ENCODE measurements at regions not wholly inside any gene's neighbourhood (a gene's known extent, or its start where the extent isn't known, plus 50 kb on each side); places are given as distances from the start of the nearest gene placed in this dataset.
"Not testable (repeated sequence)": the region's sequence is repeated elsewhere in the genome, so short reads cannot be mapped to it uniquely, and the experiment has no call there.

DNA sequence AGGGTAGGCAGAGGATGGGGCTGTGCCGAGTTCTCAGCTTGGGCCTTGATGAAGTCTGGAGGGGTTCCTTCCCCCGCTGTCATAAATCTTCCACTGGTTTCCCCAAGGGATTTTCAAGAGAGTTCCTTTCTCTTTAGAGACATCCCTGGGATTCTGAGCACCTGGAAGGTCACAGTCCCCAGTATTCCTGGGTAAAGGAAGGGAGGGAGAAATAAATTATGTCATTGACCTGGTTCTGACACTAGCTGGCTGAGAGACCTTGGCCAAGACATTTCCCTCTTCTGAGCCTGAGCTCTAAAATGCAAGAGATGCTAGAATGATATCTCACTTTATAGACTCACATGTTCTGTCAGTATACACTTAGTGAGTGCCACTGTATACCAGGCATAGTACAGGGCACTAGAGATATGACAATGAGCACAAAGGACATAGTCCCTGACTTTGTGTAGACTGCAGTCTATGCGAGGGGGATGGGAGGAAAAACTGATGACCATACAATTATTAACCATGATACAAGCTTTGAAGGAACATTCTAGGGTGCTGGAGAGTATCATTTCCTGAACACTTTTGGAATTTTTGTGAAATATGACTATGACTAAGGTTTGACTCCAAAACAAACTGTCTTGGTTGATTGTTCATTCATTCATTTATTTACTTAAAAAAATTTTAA is 165.8 kb upstream of the JUN start:
- Mint-ChIP-seq H3K4me1 (ENCODE audit: low read depth, unreplicated experiment) (peaks cover 6% of the 10 kb centered on the region), H3K9me3 (ENCODE audit: low read depth, unreplicated experiment) (peaks cover 2% of the 10 kb centered on the region), H3K27me3 (ENCODE audit: unreplicated experiment) (no peaks in the 10 kb centered on the region), H3K4me3 (ENCODE audit: low read depth, unreplicated experiment) (no peak overlapping the region), H3K27ac (ENCODE audit: unreplicated experiment) (no peak overlapping the region), H3K36me3 (ENCODE audit: insufficient read depth, unreplicated experiment) (no peaks in the 10 kb centered on the region)
- CTCF ChIA-PET = no interaction called here
- DNase-seq = no peak
- BruUV-seq (replicated peaks) = no TSS peak
- TF ChIP-seq, protein P1, sequence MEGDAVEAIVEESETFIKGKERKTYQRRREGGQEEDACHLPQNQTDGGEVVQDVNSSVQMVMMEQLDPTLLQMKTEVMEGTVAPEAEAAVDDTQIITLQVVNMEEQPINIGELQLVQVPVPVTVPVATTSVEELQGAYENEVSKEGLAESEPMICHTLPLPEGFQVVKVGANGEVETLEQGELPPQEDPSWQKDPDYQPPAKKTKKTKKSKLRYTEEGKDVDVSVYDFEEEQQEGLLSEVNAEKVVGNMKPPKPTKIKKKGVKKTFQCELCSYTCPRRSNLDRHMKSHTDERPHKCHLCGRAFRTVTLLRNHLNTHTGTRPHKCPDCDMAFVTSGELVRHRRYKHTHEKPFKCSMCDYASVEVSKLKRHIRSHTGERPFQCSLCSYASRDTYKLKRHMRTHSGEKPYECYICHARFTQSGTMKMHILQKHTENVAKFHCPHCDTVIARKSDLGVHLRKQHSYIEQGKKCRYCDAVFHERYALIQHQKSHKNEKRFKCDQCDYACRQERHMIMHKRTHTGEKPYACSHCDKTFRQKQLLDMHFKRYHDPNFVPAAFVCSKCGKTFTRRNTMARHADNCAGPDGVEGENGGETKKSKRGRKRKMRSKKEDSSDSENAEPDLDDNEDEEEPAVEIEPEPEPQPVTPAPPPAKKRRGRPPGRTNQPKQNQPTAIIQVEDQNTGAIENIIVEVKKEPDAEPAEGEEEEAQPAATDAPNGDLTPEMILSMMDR (IDR thresholded peaks at IDR 0.05; ENCODE audit: unreplicated experiment) = no peak
- intact Hi-C loops (cut with micrococcal nuclease; ENCODE audit: unreplicated experiment) = no loop called here

DNA sequence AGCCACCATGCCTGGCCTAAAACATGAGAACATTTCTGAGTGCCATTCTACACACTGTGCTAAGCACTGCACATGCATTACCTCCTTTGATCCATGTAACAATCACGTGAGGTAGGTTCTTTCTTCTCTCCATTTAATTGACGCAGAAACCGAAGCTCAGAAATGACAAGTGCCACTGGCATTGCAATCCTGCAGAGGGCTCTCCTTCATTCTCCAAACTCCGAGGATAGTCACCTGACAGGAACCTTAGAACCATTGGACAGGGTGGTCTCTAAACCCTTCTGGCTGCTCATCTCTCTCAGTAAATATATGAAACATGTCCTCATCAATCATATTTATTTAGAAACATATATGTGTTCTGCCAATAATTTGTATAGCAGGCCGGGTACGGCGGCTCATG is 167.1 kb upstream of the JUN start:
- DNase-seq = no peak
- H3K27ac Mint-ChIP-seq (ENCODE audit: unreplicated experiment) = no peak overlapping the region
- H3K4me3 Mint-ChIP-seq (ENCODE audit: low read depth, unreplicated experiment) = no peak overlapping the region
- H3K36me3 Mint-ChIP-seq (ENCODE audit: insufficient read depth, unreplicated experiment) = no peaks in the 10 kb centered on the region
- intact Hi-C loops (cut with micrococcal nuclease; ENCODE audit: unreplicated experiment) = no loop called here
- H3K27me3 Mint-ChIP-seq (ENCODE audit: unreplicated experiment) = no peaks in the 10 kb centered on the region
- peaks cover 14% of the 10 kb centered on the region for H3K4me1 Mint-ChIP-seq (ENCODE audit: low read depth, unreplicated experiment)
- TF ChIP-seq, protein P1 (IDR thresholded peaks at IDR 0.05; ENCODE audit: unreplicated experiment) = no peak
- no TSS peak for BruUV-seq (replicated peaks)
- CTCF ChIA-PET = interaction anchor here (1.3 kb wide), 1 partner anchor 13 kb away, joined by 3 read pairs; no protein-coding TSS in a partner anchor
- peaks cover 2% of the 10 kb centered on the region for H3K9me3 Mint-ChIP-seq (ENCODE audit: low read depth, unreplicated experiment)

DNA sequence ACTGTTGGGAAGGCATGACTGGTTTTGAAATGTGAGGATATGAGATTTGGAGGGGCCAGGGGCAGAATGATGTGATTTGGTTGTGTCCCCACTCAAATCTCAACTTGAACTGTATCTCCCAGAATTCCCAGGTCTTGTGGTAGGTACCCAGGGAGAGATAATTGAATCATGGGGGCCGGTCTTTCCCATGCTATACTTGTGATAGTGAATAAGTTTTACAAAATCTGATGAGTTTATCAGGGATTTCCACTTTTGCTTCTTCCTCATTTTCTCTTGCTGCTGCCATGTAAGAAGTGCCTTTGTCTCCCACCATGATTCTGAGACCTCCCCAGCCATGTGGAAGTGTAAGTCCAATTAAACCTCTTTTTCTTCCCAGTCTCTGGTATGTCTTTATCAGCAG is 170.1 kb upstream of the JUN start:
- BruUV-seq (replicated peaks); DNase-seq; intact Hi-C loops (cut with micrococcal nuclease; ENCODE audit: unreplicated experiment); CTCF ChIA-PET; H3K36me3 Mint-ChIP-seq (ENCODE audit: insufficient read depth, unreplicated experiment); H3K27ac Mint-ChIP-seq (ENCODE audit: unreplicated experiment); H3K4me3 Mint-ChIP-seq (ENCODE audit: low read depth, unreplicated experiment); H3K9me3 Mint-ChIP-seq (ENCODE audit: low read depth, unreplicated experiment); H3K27me3 Mint-ChIP-seq (ENCODE audit: unreplicated experiment): not testable (repeated sequence)
- peaks cover 14% of the 10 kb centered on the region for H3K4me1 Mint-ChIP-seq (ENCODE audit: low read depth, unreplicated experiment)

DNA sequence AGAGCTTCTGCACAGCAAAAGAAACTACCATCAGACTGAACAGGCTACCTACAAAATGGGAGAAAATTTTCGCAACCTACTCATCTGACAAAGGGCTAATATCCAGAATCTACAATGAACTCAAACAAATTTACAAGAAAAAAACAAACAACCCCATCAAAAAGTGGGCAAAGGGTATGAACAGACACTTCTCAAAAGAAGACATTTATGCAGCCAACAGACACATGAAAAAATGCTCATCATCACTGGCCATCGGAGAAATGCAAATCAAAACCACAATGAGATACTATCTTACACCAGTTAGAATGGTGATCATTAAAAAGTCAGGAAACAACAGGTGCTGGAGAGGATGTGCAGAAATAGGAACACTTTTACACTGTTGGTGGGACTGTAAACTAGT is 179.4 kb upstream of the JUN start:
- intact Hi-C loops (cut with micrococcal nuclease; ENCODE audit: unreplicated experiment); DNase-seq; H3K9me3 Mint-ChIP-seq (ENCODE audit: low read depth, unreplicated experiment); CTCF ChIA-PET; BruUV-seq (replicated peaks); H3K36me3 Mint-ChIP-seq (ENCODE audit: insufficient read depth, unreplicated experiment); H3K27me3 Mint-ChIP-seq (ENCODE audit: unreplicated experiment); H3K4me3 Mint-ChIP-seq (ENCODE audit: low read depth, unreplicated experiment); H3K27ac Mint-ChIP-seq (ENCODE audit: unreplicated experiment); H3K4me1 Mint-ChIP-seq (ENCODE audit: low read depth, unreplicated experiment): not testable (repeated sequence)

DNA sequence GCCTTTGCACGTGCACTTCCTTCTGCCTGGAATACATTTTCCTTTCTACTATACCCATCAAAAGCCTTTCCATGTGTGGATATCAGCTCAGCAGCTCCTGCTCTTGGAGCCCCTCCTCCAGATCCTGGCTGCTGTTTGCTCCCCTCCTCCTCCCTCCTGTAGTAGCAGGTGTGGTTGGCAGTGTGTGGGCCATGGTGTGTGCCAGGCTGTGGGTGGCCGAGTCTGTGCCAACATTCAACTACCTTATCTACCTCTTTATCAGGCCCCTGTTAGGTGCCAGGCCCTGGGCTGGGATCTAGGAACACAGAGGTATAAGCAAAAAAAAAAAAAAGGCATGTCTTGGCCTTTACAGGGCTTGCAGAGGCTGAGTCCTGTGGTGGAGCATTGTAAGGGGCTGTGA is 180.6 kb upstream of the JUN start:
- no peak for DNase-seq
- Mint-ChIP-seq H3K4me3 (ENCODE audit: low read depth, unreplicated experiment) (no peak overlapping the region), H3K4me1 (ENCODE audit: low read depth, unreplicated experiment) (no peaks in the 10 kb centered on the region), H3K27ac (ENCODE audit: unreplicated experiment) (no peak overlapping the region), H3K27me3 (ENCODE audit: unreplicated experiment) (no peaks in the 10 kb centered on the region), H3K36me3 (ENCODE audit: insufficient read depth, unreplicated experiment) (no peaks in the 10 kb centered on the region), H3K9me3 (ENCODE audit: low read depth, unreplicated experiment) (no peaks in the 10 kb centered on the region)
- intact Hi-C loops (cut with micrococcal nuclease; ENCODE audit: unreplicated experiment) = no loop called here
- TF ChIP-seq, protein P1 (IDR thresholded peaks at IDR 0.05; ENCODE audit: unreplicated experiment) = no peak
- no TSS peak for BruUV-seq (replicated peaks)
- CTCF ChIA-PET = no interaction called here

All from Calu3 (cell line).